WERI-Rb-1 (cell line): ENCODE measurements at regions not wholly inside any gene's neighbourhood (a gene's known extent, or its start where the extent isn't known, plus 50 kb on each side); places are given as distances from the start of the nearest gene placed in this dataset.

ENCODE experiments used
- DNase-seq: peaks from one replicate; pipeline ENCODE4 v3.0.0-alpha.2; 2020
- H3K27ac ChIP-seq: fragments of 250-450 bp; sonication (Bioruptor Pico); 2 replicates; pipeline ENCODE4 v1.5.1; 2020; ENCODE audit warnings: mild to moderate bottlenecking, moderate library complexity
- H3K27me3 ChIP-seq: fragments of 250-450 bp; sonication (Bioruptor Pico); 2 replicates; pipeline ENCODE4 v1.5.1; 2021; ENCODE audit warnings: mild to moderate bottlenecking, low read depth, moderate library complexity; ENCODE audit not compliant: insufficient read depth, severe bottlenecking
- H3K36me3 ChIP-seq: fragments of 250-450 bp; sonication (Bioruptor Pico); 2 replicates; pipeline ENCODE4 v1.5.1; 2020; ENCODE audit warnings: mild to moderate bottlenecking, moderate library complexity
- H3K4me3 ChIP-seq: 2 replicates; pipeline ENCODE4 v1.5.1; 2011; ENCODE audit warnings: low read depth, mild to moderate bottlenecking, control low read depth, low read length
- H3K9me3 ChIP-seq: fragments of 250-450 bp; sonication (Bioruptor Pico); 2 replicates; pipeline ENCODE4 v1.5.1; 2021; ENCODE audit warnings: mild to moderate bottlenecking, moderate library complexity; ENCODE audit not compliant: severe bottlenecking
- TF ChIP-seq, protein P1 (sequence below): IDR thresholded peaks from 2 replicates; pipeline ENCODE4 v1.5.1; 2011; ENCODE audit warnings: low read depth, mild to moderate bottlenecking, control low read depth, inconsistent platforms, low read length

- Histone ChIP-seq H3K9me3 (no peaks in the 10 kb centered on the region), H3K27ac (no peak overlapping the region), H3K36me3 (no peaks in the 10 kb centered on the region), H3K27me3 (no peaks in the 10 kb centered on the region), H3K4me3 (no peak overlapping the region)
- DNase-seq = no peak
- TF ChIP-seq, protein P1, sequence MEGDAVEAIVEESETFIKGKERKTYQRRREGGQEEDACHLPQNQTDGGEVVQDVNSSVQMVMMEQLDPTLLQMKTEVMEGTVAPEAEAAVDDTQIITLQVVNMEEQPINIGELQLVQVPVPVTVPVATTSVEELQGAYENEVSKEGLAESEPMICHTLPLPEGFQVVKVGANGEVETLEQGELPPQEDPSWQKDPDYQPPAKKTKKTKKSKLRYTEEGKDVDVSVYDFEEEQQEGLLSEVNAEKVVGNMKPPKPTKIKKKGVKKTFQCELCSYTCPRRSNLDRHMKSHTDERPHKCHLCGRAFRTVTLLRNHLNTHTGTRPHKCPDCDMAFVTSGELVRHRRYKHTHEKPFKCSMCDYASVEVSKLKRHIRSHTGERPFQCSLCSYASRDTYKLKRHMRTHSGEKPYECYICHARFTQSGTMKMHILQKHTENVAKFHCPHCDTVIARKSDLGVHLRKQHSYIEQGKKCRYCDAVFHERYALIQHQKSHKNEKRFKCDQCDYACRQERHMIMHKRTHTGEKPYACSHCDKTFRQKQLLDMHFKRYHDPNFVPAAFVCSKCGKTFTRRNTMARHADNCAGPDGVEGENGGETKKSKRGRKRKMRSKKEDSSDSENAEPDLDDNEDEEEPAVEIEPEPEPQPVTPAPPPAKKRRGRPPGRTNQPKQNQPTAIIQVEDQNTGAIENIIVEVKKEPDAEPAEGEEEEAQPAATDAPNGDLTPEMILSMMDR = no peak
These were observed 1226.1 kb downstream of the SI start for GRCh38 chr3:163852233-163852632.

DNA sequence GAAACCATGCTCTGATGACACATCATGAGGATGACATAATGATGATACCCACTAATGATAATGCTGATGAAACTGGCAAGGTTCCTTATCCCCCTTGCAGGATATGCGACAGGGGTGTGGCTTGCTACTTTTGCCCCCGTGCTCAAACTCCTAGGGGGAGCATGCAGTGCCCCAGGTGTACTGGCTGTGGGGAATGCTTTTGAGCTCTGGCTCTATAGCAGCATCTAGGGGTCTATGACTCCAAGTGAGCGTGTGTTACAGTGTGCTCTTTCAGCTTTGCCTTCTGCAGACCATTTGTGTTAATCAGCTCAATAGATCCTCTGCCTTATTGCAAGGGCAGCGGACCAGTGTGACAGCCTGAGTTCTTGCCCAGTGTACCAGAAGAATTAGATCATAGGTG lies 1239.5 kb downstream of the SI start:
- TF ChIP-seq, protein P1 = no peak
- Histone ChIP-seq H3K9me3 (no peaks in the 10 kb centered on the region), H3K4me3 (no peak overlapping the region), H3K27ac (no peak overlapping the region), H3K36me3 (no peaks in the 10 kb centered on the region), H3K27me3 (no peaks in the 10 kb centered on the region)
- DNase-seq = no peak

- H3K9me3 ChIP-seq = no peaks in the 10 kb centered on the region
- TF ChIP-seq, protein P1 = no peak
- no peak overlapping the region for H3K4me3 ChIP-seq
- DNase-seq = no peak
- no peaks in the 10 kb centered on the region for H3K27me3 ChIP-seq
- no peak overlapping the region for H3K27ac ChIP-seq
- H3K36me3 ChIP-seq = no peaks in the 10 kb centered on the region
These were observed 1245.7 kb downstream of the SI start for GRCh38 chr3:163832547-163832946.

DNA sequence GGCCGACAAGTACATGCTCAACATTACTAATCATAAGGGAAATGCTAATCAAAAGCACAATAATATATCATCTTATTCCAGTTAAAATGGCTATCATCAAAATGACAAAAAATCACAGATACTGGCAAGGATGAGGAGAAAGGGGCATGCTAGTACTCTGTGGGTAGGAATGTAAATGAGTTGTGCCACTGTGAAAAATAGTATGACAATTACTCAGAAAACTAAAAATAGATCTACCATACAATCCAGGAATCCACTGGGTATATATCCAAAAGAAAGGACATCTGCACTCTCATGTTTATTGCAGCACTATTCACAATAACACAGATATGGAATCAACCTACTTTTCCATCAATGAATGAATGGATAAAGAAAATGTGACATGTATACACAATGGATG lies 1256.5 kb downstream of the SI start:
- no peaks in the 10 kb centered on the region for H3K27me3 ChIP-seq
- no peaks in the 10 kb centered on the region for H3K9me3 ChIP-seq
- H3K27ac ChIP-seq = no peak overlapping the region
- no peaks in the 10 kb centered on the region for H3K36me3 ChIP-seq
- no peak overlapping the region for H3K4me3 ChIP-seq
- no peak for DNase-seq
- TF ChIP-seq, protein P1 = no peak

GRCh38 chr3:163817015-163817414 lies 1261.3 kb downstream of the SI start:
- Histone ChIP-seq H3K27me3 (no peaks in the 10 kb centered on the region), H3K36me3 (no peaks in the 10 kb centered on the region), H3K4me3 (no peak overlapping the region), H3K9me3 (no peaks in the 10 kb centered on the region), H3K27ac (no peak overlapping the region)
- DNase-seq = no peak
- TF ChIP-seq, protein P1 = no peak

DNA sequence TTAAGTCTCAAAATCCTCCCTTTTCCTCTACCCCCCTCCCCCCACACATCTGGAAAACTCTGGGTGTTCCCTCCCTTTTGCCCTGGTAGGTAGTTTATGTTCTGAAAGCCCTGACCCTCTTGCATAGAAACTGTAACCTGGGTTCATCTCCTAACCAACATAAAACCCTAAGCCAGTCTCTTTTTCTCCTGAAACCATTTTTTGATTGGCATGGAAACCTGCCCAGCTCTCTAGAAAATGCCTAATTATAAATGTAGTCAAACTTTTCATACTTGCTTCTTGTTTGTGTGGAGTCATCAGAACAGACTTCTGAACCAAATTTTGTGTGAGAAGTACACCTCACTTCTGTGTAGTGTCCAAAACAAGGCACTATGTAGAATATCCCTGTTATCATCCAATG lies 1264.4 kb downstream of the SI start:
- Histone ChIP-seq H3K36me3 (no peaks in the 10 kb centered on the region), H3K9me3 (no peaks in the 10 kb centered on the region), H3K27ac (no peak overlapping the region), H3K4me3 (no peak overlapping the region), H3K27me3 (no peaks in the 10 kb centered on the region)
- TF ChIP-seq, protein P1 = no peak
- DNase-seq = no peak
